IMR-90 (cell line): ENCODE measurements at regions not wholly inside any gene's neighbourhood (a gene's known extent, or its start where the extent isn't known, plus 50 kb on each side); places are given as distances from the start of the nearest gene placed in this dataset.

Experiments used
- ATAC-seq: fragments of 200-7000 bp; cut with Tn5 transposase; 2 replicates; pipeline ENCODE4 v1.9.1; 2020; ENCODE audit warnings: low read depth, mild to moderate bottlenecking, moderate library complexity
- BruUV-seq: library from RNA; stranded (reverse); fragments of 400-500 nt; replicated peaks from 2 replicates; lab custom pipeline; 2021; lab: Mats Ljungman, UMichigan
- CTCF ChIA-PET: fragments of 300-600 bp; formaldehyde crosslinking; extraction: SDS; loops from one replicate; lab custom pipeline; 2021; ENCODE audit warnings: antibody characterized with exemption; lab: Yijun Ruan, JAX
- POLR2A ChIA-PET: fragments of 300-600 bp; sonication (Branson Sonifier 250); formaldehyde crosslinking; loops from one replicate; lab custom pipeline; 2022; ENCODE audit warnings: antibody characterized with exemption; ENCODE audit not compliant: unreplicated experiment; lab: Charles Lee
- DNase-seq: peaks from one replicate; pipeline ENCODE4 v3.0.0; 2013
- H2AFZ ChIP-seq: replicated peaks from 2 replicates; pipeline ENCODE3; 2013; ENCODE audit warnings: low read length, mild to moderate bottlenecking; ENCODE audit not compliant: poor library complexity
- H2AK5ac ChIP-seq: 2 replicates; pipeline ENCODE4 v1.6.1; 2013; ENCODE audit warnings: low read depth, low read length, inconsistent platforms
- H2AK9ac ChIP-seq: replicated peaks from 2 replicates; pipeline ENCODE3; 2013; ENCODE audit warnings: mild to moderate bottlenecking, low read depth, low read length, moderate library complexity; ENCODE audit not compliant: poor library complexity
- H2BK120ac ChIP-seq: 2 replicates; pipeline ENCODE4 v1.6.1; 2013; ENCODE audit warnings: low read depth, low read length, inconsistent platforms
- H2BK15ac ChIP-seq: 3 replicates; pipeline ENCODE4 v1.6.1; 2013; ENCODE audit warnings: low read depth, low read length, inconsistent platforms
- H2BK20ac ChIP-seq: 2 replicates; pipeline ENCODE4 v1.6.1; 2013; ENCODE audit warnings: low read depth, mild to moderate bottlenecking, inconsistent platforms, low read length, moderate library complexity
- H2BK5ac ChIP-seq: 2 replicates; pipeline ENCODE4 v1.6.1; 2013; ENCODE audit warnings: mild to moderate bottlenecking, low read depth, low read length, inconsistent platforms; ENCODE audit not compliant: poor library complexity, severe bottlenecking
- H3K14ac ChIP-seq: replicated peaks from 2 replicates; pipeline ENCODE4 v1.6.1; 2013; ENCODE audit warnings: low read depth, low read length, inconsistent platforms
- H3K18ac ChIP-seq: 2 replicates; pipeline ENCODE4 v1.6.1; 2013; ENCODE audit warnings: low read depth, low read length, control low read depth
- H3K23ac ChIP-seq: 2 replicates; pipeline ENCODE4 v1.6.1; 2013; ENCODE audit warnings: low read depth, low read length, inconsistent platforms
- H3K27ac ChIP-seq: 2 replicates; pipeline ENCODE4 v1.5.1; 2013; ENCODE audit warnings: mild to moderate bottlenecking, control low read depth, low read length; ENCODE audit not compliant: insufficient read depth
- H3K27me3 ChIP-seq: 2 replicates; pipeline ENCODE4 v1.6.1; 2013; ENCODE audit warnings: low read length; ENCODE audit not compliant: control insufficient read depth, insufficient read depth
- H3K36me3 ChIP-seq: 2 replicates; pipeline ENCODE4 v1.6.1; 2013; ENCODE audit warnings: low read length, mixed read lengths; ENCODE audit not compliant: control insufficient read depth, insufficient read depth
- H3K4ac ChIP-seq: 2 replicates; pipeline ENCODE4 v1.6.1; 2013; ENCODE audit warnings: low read depth, low read length, inconsistent platforms
- H3K4me1 ChIP-seq: 2 replicates; pipeline ENCODE4 v1.6.1; 2013; ENCODE audit warnings: low read length, mixed read lengths; ENCODE audit not compliant: control insufficient read depth, insufficient read depth
- H3K4me2 ChIP-seq: 2 replicates; pipeline ENCODE4 v1.6.1; 2013; ENCODE audit warnings: low read depth, mild to moderate bottlenecking, control low read depth, low read length, moderate library complexity
- H3K4me3 ChIP-seq: 2 replicates; pipeline ENCODE4 v1.5.1; 2013; ENCODE audit warnings: low read depth, mild to moderate bottlenecking, control low read depth, low read length, moderate library complexity; ENCODE audit not compliant: insufficient read depth
- H3K56ac ChIP-seq: 2 replicates; pipeline ENCODE4 v1.6.1; 2013; ENCODE audit warnings: low read length, inconsistent platforms; ENCODE audit not compliant: insufficient read depth; ENCODE audit errors: extremely low read depth
- H3K79me1 ChIP-seq, 2 experiments: 2 replicates each; pipeline ENCODE4 v1.6.1; 2013; ENCODE audit warnings: low read length in 2 of 2, inconsistent platforms in 1 of 2, low read depth in 1 of 2
- H3K9ac ChIP-seq: 2 replicates; pipeline ENCODE4 v1.6.1; 2013; ENCODE audit warnings: low read depth, low read length, control low read depth
- H3K9me1 ChIP-seq: 2 replicates; pipeline ENCODE4 v1.6.1; 2013; ENCODE audit warnings: low read length, inconsistent platforms; ENCODE audit not compliant: insufficient read depth
- H3K9me3 ChIP-seq: 2 replicates; pipeline ENCODE4 v1.6.1; 2013; ENCODE audit warnings: low read length; ENCODE audit not compliant: control insufficient read depth, insufficient read depth
- H4K20me1 ChIP-seq: 2 replicates; pipeline ENCODE4 v1.6.1; 2013; ENCODE audit warnings: low read length, inconsistent platforms; ENCODE audit not compliant: insufficient read depth
- H4K5ac ChIP-seq: 2 replicates; pipeline ENCODE4 v1.6.1; 2013; ENCODE audit warnings: mild to moderate bottlenecking, low read depth, low read length, control low read depth
- H4K8ac ChIP-seq, 2 experiments: 2 replicates each; pipeline ENCODE4 v1.6.1; 2013; ENCODE audit warnings: low read depth in 2 of 2, low read length in 2 of 2, control low read depth in 1 of 2, inconsistent platforms in 1 of 2
- H4K91ac ChIP-seq: 2 replicates; pipeline ENCODE4 v1.6.1; 2013; ENCODE audit warnings: low read depth, low read length, inconsistent platforms; ENCODE audit not compliant: insufficient read depth
- MAFK ChIP-seq: IDR thresholded peaks from 2 replicates; pipeline ENCODE4 v1.6.1; 2012; ENCODE audit warnings: low read depth, low read length, improper control_type of control experiment
- NFE2L2 ChIP-seq: fragments of 150-350 bp; IDR thresholded peaks from 2 replicates; pipeline ENCODE4 v1.6.1; 2016; ENCODE audit warnings: low read depth, mild to moderate bottlenecking, low read length
- RAD21 ChIP-seq: IDR thresholded peaks from 2 replicates; pipeline ENCODE4 v1.6.1; 2012; ENCODE audit warnings: low read length, improper control_type of control experiment
- SMC3 ChIP-seq: fragments of 150-350 bp; IDR thresholded peaks from 2 replicates; pipeline ENCODE4 v1.6.1; 2016; ENCODE audit warnings: low read depth, mild to moderate bottlenecking, antibody characterized with exemption, low read length, moderate library complexity
- WGBS, 2 experiments: methylation state at CpG; one replicate each; pipeline versions ENCODE4 v1.1.5 to v1.1.7; 2013; ENCODE audit warnings: missing lambda C conversion rate in 2 of 2; ENCODE audit not compliant: insufficient read length in 1 of 2; ENCODE audit errors: extremely low coverage in 2 of 2; 5-methylcytosine and 5-hydroxymethylcytosine counted together
- dilution Hi-C: fragments of 300-500 bp; cut with HindIII; formaldehyde crosslinking; loops from one replicate; pipeline ENCODE4 v1.14.3; 2018; ENCODE audit warnings: low sequenced_read_pairs; ENCODE audit not compliant: unreplicated experiment
- in situ Hi-C: fragments of 300-500 bp; cut with MboI; formaldehyde crosslinking; loops from 3 replicates; pipeline ENCODE4 v1.14.3; 2019; ENCODE audit warnings: low sequenced_read_pairs, inconsistent platforms, mixed read lengths
- intact Hi-C: fragments of 100-400 bp; cut with micrococcal nuclease; formaldehyde crosslinking; loops from 2 replicates; pipeline ENCODE4 v1.10.0; 2022

GRCh38 chr11:23164022-23164421, 303.7 kb upstream of the CCDC179 start:
- H3K56ac ChIP-seq = no peak overlapping the region
- no peak overlapping the region for H3K9ac ChIP-seq
- no peak overlapping the region for H2BK15ac ChIP-seq
- H3K4ac ChIP-seq = no peak overlapping the region
- no CpG with 5 or more reads among the region's 1 CpG for WGBS, 2 experiments
- intact Hi-C loops (no loop called here), dilution Hi-C loops (no loop called here), in situ Hi-C loops (no loop called here)
- no peaks in the 10 kb centered on the region for H3K9me1 ChIP-seq
- no peak overlapping the region for H3K4me2 ChIP-seq
- no peak overlapping the region for H2AFZ ChIP-seq
- no peak overlapping the region for H2AK5ac ChIP-seq
- no peaks in the 10 kb centered on the region for H4K20me1 ChIP-seq
- H3K4me3 ChIP-seq = no peak overlapping the region
- no peak overlapping the region for H3K14ac ChIP-seq
- H2BK5ac ChIP-seq = no peak overlapping the region
- H3K36me3 ChIP-seq = no peaks in the 10 kb centered on the region
- TF ChIP-seq MAFK (no peak), RAD21 (no peak), SMC3 (no peak), NFE2L2 (no peak)
- DNase-seq = no peak
- no peaks in the 10 kb centered on the region for H3K4me1 ChIP-seq
- no peak overlapping the region for H2AK9ac ChIP-seq
- H3K27me3 ChIP-seq = no peaks in the 10 kb centered on the region
- no TSS peak for BruUV-seq
- H4K91ac ChIP-seq = no peak overlapping the region
- ChIA-PET POLR2A (no interaction called here), CTCF (no interaction called here)
- no peaks in the 10 kb centered on the region for H3K9me3 ChIP-seq
- H4K8ac ChIP-seq = no peak overlapping the region
- ATAC-seq = no peak
- H3K27ac ChIP-seq = no peak overlapping the region
- H4K5ac ChIP-seq = no peak overlapping the region
- no peak overlapping the region for H3K23ac ChIP-seq
- no peak overlapping the region for H2BK20ac ChIP-seq
- H3K18ac ChIP-seq = no peak overlapping the region
- no peaks in the 10 kb centered on the region for H3K79me1 ChIP-seq
- no peak overlapping the region for H2BK120ac ChIP-seq
